ENCODE measurements at regions not wholly inside any gene's neighbourhood (a gene's known extent, or its start where the extent isn't known, plus 50 kb on each side); places are given as distances from the start of the nearest gene placed in this dataset.

DNA sequence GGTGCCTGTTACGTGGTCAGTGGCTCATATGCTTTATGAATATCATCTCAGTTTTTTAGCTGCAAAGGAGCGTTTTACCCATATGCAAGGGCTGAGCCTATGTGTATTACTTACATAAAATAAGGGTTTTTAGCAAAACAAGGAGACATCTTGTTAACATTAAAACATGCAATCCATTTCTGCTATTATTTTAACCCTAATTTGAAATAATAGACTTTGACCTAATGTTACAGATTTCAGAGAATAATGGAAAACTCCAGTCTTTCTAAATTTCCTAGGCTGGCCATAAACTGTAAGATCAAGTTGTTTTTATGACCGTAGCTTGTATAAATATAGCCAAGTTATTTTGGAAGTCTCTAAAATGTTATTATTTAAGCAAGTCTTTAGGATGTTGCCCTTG lies 121.1 kb upstream of the SEMA6A start:
- TF ChIP-seq POLR2A (IDR thresholded peaks at IDR 0.05; ENCODE audit: low read depth, low read length) (no peak), TAF1 (IDR thresholded peaks at IDR 0.05; ENCODE audit: low read depth, low read length) (no peak), POLR2AphosphoS5 (IDR thresholded peaks at IDR 0.05; ENCODE audit: low read depth, low read length) (no peak), SPI1 (IDR thresholded peaks at IDR 0.05; ENCODE audit: low read depth, low read length) (no peak)
